HG02973 (cell line): ENCODE measurements at regions not wholly inside any gene's neighbourhood (a gene's known extent, or its start where the extent isn't known, plus 50 kb on each side); places are given as distances from the start of the nearest gene placed in this dataset.

ENCODE experiments used
- ATAC-seq: cut with Tn5 transposase; IDR thresholded peaks from one replicate; pipeline ENCODE4 v1.9.1; 2021; ENCODE audit warnings: moderate library complexity; ENCODE audit not compliant: unreplicated experiment

- ATAC-seq: no peak
Measured at GRCh38 chr15:98025237-98025636, 64.7 kb downstream of the ARRDC4 start.

DNA sequence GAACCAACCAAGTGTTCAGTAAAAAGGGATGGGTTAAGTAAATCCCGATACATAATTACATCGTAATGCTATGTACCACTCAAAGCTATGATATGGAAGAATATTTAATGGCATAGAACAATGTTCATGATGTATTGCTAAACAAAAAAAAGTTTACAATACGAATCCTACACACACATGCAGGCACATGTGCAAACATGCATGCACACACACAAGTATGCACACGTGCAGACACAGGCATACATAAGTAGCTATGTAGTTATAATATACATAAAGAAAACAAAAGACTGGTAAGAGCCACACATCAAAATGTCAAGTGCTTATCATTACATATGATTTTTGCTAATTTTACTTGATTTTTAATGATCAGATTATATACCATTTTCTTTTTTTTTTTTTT is 74.2 kb downstream of the ARRDC4 start:
- ATAC-seq: no peak

- ATAC-seq: no peak
Measured at GRCh38 chr15:98035134-98035533, 74.6 kb downstream of the ARRDC4 start.

GRCh38 chr15:98035577-98036010 is 75.1 kb downstream of the ARRDC4 start:
- no peak for ATAC-seq

DNA sequence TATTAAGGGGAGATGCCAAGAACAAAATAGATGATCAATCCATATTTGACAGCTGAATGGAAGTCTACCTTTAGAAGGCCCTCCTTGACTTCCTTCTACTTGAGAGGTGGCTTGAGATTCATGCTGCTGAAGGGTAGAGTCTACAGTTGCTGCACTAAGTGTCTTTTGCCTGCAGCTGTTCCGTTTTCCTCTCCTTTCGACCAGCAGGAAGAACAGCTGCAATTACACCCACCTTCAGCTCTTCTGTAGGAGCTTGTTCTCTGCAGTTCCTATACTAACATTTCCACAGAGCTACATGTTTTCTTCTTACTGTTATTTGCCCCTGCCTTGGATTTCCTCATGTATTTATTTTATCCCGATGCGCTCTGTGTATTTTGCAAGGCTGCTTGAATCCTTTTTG is 79.1 kb downstream of the ARRDC4 start:
- no peak for ATAC-seq

GRCh38 chr15:98040146-98040545 is 79.6 kb downstream of the ARRDC4 start:
- ATAC-seq: no peak

GRCh38 chr15:98043160-98044014 is 82.9 kb downstream of the ARRDC4 start:
- ATAC-seq: no peak

DNA sequence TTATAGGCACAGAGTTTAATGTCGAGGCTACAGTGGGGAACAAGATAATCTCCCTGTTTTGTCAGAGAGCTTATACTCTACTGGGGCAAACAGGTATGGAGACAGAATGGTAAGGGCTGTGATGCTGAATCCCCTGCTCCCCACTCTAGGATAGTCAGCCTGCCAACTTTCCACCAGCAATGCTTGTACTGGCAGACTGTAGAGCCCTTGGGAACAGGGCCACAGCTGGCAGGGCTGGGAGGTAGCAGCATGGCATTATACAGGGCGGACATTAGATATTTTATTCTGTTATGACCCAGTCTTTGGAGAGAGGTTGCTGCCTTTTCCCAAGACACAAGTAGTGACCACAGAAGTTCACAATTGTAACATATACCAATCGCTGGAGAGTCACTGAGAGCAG is 91.2 kb downstream of the ARRDC4 start:
- no peak for ATAC-seq

DNA sequence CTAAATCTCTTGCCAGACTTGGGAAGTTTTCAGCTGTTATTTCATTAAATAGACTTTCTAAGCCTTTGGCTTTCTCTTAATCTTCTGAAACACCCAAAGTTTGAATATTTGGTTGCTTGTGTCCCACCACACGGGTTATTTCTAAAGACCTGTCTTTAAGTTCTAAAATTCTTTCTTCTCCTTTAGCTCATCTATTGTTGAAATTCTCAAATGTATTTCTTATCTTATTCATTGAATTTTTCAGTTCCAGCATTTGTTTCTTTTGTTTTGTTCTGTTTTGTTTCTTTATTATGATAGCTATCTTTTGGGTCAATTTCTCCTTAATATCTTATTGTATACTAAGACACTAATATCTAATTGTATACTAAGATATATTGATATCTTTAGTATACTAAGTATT is 97.0 kb downstream of the ARRDC4 start:
- no peak for ATAC-seq

GRCh38 chr15:98062869-98063268 is 102.4 kb downstream of the ARRDC4 start:
- ATAC-seq: no peak

GRCh38 chr15:98063315-98063714 is 102.8 kb downstream of the ARRDC4 start:
- ATAC-seq: no peak

GRCh38 chr15:98063871-98064270 is 103.4 kb downstream of the ARRDC4 start:
- no peak for ATAC-seq

- ATAC-seq: no peak
Measured at GRCh38 chr15:98067339-98067738, 106.8 kb downstream of the ARRDC4 start.

DNA sequence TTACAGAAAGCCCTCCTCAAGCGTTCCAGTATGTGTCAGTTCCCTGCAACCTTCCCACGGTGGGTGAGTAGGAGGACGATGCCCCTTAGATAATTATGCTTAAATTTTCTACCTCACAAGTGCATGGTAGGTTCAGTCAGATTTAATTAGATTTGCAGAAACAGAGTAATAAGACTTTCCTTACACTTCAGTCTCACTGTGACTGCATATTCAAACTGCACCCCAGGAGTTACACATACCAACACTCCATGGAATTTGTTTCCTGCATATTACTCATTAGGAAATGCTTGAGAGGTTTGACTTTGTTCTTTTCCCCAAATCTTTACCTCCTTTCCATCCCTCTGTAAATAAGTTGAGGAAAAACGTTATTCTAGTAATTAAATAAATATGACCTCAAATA is 108.8 kb downstream of the ARRDC4 start:
- ATAC-seq: no peak

GRCh38 chr15:98070137-98070536 is 109.6 kb downstream of the ARRDC4 start:
- no peak for ATAC-seq

GRCh38 chr15:98071786-98072185 is 111.3 kb downstream of the ARRDC4 start:
- ATAC-seq: no peak

DNA sequence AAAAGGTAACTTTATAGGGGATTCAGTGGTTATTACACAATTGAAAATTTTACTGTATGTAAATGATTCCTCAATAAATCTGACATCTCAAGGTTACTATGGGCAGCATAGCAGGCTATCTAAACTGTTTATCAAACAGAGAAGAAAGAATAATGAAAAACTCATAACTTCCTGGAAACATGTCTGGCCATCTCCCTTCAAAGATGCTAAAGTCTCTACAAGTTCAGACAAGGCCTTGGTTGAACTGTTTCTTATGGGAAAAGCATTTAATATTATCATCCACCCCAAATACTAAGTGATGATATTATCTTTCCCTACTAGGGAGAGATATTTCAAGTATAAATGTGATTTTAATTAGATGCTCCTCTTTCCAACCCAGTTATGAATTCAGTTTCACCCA is 114.9 kb downstream of the ARRDC4 start:
- ATAC-seq: no peak

- no peak for ATAC-seq
Measured at GRCh38 chr15:98076021-98076816, 115.7 kb downstream of the ARRDC4 start.

DNA sequence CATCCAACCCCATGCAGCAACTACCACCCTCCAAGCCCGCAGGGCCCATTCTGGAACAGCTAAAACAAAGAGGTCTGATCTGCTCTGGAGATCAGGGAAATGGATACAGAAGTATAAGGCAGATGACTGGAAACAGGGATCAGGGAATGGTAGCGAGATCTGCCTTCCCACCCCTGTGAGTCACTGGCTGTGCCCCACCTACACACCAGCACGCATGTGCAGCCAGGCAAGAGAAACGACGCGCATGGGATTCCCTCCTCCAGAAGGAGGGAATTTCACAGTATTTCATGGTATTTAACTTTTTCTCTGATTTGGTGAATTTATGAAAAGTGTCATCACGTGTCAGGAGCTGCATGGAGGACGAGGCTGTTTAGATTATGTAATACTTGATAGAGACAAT is 116.7 kb downstream of the ARRDC4 start:
- ATAC-seq: no peak

DNA sequence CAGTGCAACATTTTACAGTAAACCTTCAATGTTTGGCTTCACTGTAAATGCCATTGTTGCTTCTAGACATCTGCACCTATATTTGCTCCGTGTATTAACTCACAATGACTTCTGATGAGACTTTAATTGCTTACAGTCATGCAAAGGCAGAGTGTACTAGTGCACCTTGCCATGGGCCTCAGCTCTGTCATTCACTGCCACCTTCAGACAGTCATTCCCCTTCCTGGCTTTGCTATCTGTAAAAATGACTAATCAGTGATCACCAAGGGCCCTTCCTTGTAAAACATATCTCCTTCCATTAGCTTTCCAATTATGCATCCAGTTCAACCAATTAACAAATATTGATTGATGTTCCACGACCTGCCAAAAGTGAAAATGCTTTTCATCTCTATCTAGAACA is 120.3 kb downstream of the ARRDC4 start:
- no peak for ATAC-seq

- no peak for ATAC-seq
Measured at GRCh38 chr15:98083203-98083910, 122.9 kb downstream of the ARRDC4 start.
